ENCODE measurements at regions not wholly inside any gene's neighbourhood (a gene's known extent, or its start where the extent isn't known, plus 50 kb on each side); places are given as distances from the start of the nearest gene placed in this dataset.

- H3K27me3 ChIP-seq (ENCODE audit: control insufficient read depth in 1 of 2, insufficient read depth in 2 of 2, low read length in 1 of 2), result no peaks in the 10 kb centered on the region
- 42 to 75% methylated on average over 2 of the region's 2 CpGs for WGBS, 2 donors
- H3K36me3 ChIP-seq (ENCODE audit: control insufficient read depth in 1 of 2, insufficient read depth in 2 of 2, low read length in 1 of 2), result no peaks in the 10 kb centered on the region
- H3K4me3 ChIP-seq (ENCODE audit: low read length in 2 of 2), result no peak overlapping the region
- ATAC-seq (ENCODE audit: low FRiP score) (no peak), DNase-seq (no peak)
- no peaks in the 10 kb centered on the region for H3K4me1 ChIP-seq (ENCODE audit: control insufficient read depth in 1 of 2, insufficient read depth in 2 of 2, low read length in 2 of 2)
- H3K9me3 ChIP-seq (ENCODE audit: control insufficient read depth, low read length), result no peaks in the 10 kb centered on the region
- H3K27ac ChIP-seq (ENCODE audit: low read depth in 1 of 2, low read length in 2 of 2), result no peak overlapping the region
- intact Hi-C loops (cut with DNase I), result no loop called here
Measured at GRCh38 chr20:4095639-4096038, 53.0 kb upstream of the SMOX start.

- no peaks in the 10 kb centered on the region for H3K36me3 ChIP-seq (ENCODE audit: control insufficient read depth in 1 of 2, insufficient read depth in 2 of 2, low read length in 1 of 2)
- no peaks in the 10 kb centered on the region for H3K4me1 ChIP-seq (ENCODE audit: control insufficient read depth in 1 of 2, insufficient read depth in 2 of 2, low read length in 2 of 2)
- no peaks in the 10 kb centered on the region for H3K27me3 ChIP-seq (ENCODE audit: control insufficient read depth in 1 of 2, insufficient read depth in 2 of 2, low read length in 1 of 2)
- peak; percentile 71 to 89 for DNase-seq
- intact Hi-C loops (cut with DNase I), result loop anchor here in 1 of 2 donors (2.0 kb wide), 1 partner anchor 203 kb away; the partner anchor contains the start of gene PANK2
- H3K4me3 ChIP-seq (ENCODE audit: low read length in 2 of 2), result no peak overlapping the region
- no peaks in the 10 kb centered on the region for H3K9me3 ChIP-seq (ENCODE audit: control insufficient read depth, low read length)
- ATAC-seq (ENCODE audit: low FRiP score), result no peak
- H3K27ac ChIP-seq (ENCODE audit: low read depth in 1 of 2, low read length in 2 of 2), result no peak overlapping the region
- WGBS, 2 donors, result 50 to 52% methylated on average over 24 of the region's 24 CpGs
Measured at GRCh38 chr20:4091490-4092479, 56.8 kb upstream of the SMOX start.

- DNase-seq (no peak), ATAC-seq (ENCODE audit: low FRiP score) (no peak)
- Histone ChIP-seq H3K4me1 (ENCODE audit: control insufficient read depth in 1 of 2, insufficient read depth in 2 of 2, low read length in 2 of 2) (no peaks in the 10 kb centered on the region), H3K9me3 (ENCODE audit: control insufficient read depth, low read length) (no peaks in the 10 kb centered on the region), H3K36me3 (ENCODE audit: control insufficient read depth in 1 of 2, insufficient read depth in 2 of 2, low read length in 1 of 2) (no peaks in the 10 kb centered on the region), H3K27ac (ENCODE audit: low read depth in 1 of 2, low read length in 2 of 2) (peak overlapping the region in 1 of 2 donors; percentile 52), H3K27me3 (ENCODE audit: control insufficient read depth in 1 of 2, insufficient read depth in 2 of 2, low read length in 1 of 2) (no peaks in the 10 kb centered on the region), H3K4me3 (ENCODE audit: low read length in 2 of 2) (no peak overlapping the region)
- 58 to 73% methylated on average over 6 of the region's 6 CpGs for WGBS, 2 donors
- intact Hi-C loops (cut with DNase I), result loop anchor here in 1 of 2 donors (2.0 kb wide), 1 partner anchor 202 kb away; the partner anchor contains the start of gene PANK2
Measured at GRCh38 chr20:4090756-4091489, 57.7 kb upstream of the SMOX start.

GRCh38 chr20:4089756-4090487 is 58.7 kb upstream of the SMOX start:
- Histone ChIP-seq H3K4me1 (ENCODE audit: control insufficient read depth in 1 of 2, insufficient read depth in 2 of 2, low read length in 2 of 2) (no peaks in the 10 kb centered on the region), H3K9me3 (ENCODE audit: control insufficient read depth, low read length) (no peaks in the 10 kb centered on the region), H3K27me3 (ENCODE audit: control insufficient read depth in 1 of 2, insufficient read depth in 2 of 2, low read length in 1 of 2) (no peaks in the 10 kb centered on the region), H3K4me3 (ENCODE audit: low read length in 2 of 2) (no peak overlapping the region), H3K27ac (ENCODE audit: low read depth in 1 of 2, low read length in 2 of 2) (peak overlapping the region; percentile 6 to 52), H3K36me3 (ENCODE audit: control insufficient read depth in 1 of 2, insufficient read depth in 2 of 2, low read length in 1 of 2) (no peaks in the 10 kb centered on the region)
- peak; percentile 43 for ATAC-seq (ENCODE audit: low FRiP score)
- no peak for DNase-seq
- 35 to 36% methylated on average over 11 of the region's 11 CpGs for WGBS, 2 donors
- intact Hi-C loops (cut with DNase I), result loop anchor here (2.0 to 10.0 kb wide), 3 partner anchors 155 to 201 kb away; partner anchors contain the start of gene PANK2 (in 1 of the 2)

- Histone ChIP-seq H3K27me3 (ENCODE audit: control insufficient read depth in 1 of 2, insufficient read depth in 2 of 2, low read length in 1 of 2) (no peaks in the 10 kb centered on the region), H3K4me1 (ENCODE audit: control insufficient read depth in 1 of 2, insufficient read depth in 2 of 2, low read length in 2 of 2) (peaks cover 2 to 3% of the 10 kb centered on the region in 2 donors), H3K27ac (ENCODE audit: low read depth in 1 of 2, low read length in 2 of 2) (peak overlapping the region; percentile 17 to 56), H3K9me3 (ENCODE audit: control insufficient read depth, low read length) (no peaks in the 10 kb centered on the region), H3K36me3 (ENCODE audit: control insufficient read depth in 1 of 2, insufficient read depth in 2 of 2, low read length in 1 of 2) (no peaks in the 10 kb centered on the region), H3K4me3 (ENCODE audit: low read length in 2 of 2) (no peak overlapping the region)
- DNase-seq (no peak), ATAC-seq (ENCODE audit: low FRiP score) (no peak)
- 81 to 84% methylated on average over 4 of the region's 4 CpGs for WGBS, 2 donors
- intact Hi-C loops (cut with DNase I), result loop anchor here (5.0 to 10.0 kb wide), 2 partner anchors 154 to 156 kb away; no protein-coding TSS in a partner anchor
Measured at GRCh38 chr20:4088766-4089165, 59.9 kb upstream of the SMOX start.

GRCh38 chr20:4087923-4088322 is 60.7 kb upstream of the SMOX start:
- Histone ChIP-seq H3K4me1 (ENCODE audit: control insufficient read depth in 1 of 2, insufficient read depth in 2 of 2, low read length in 2 of 2) (peaks cover 5% of the 10 kb centered on the region in 2 donors), H3K27me3 (ENCODE audit: control insufficient read depth in 1 of 2, insufficient read depth in 2 of 2, low read length in 1 of 2) (no peaks in the 10 kb centered on the region), H3K27ac (ENCODE audit: low read depth in 1 of 2, low read length in 2 of 2) (no peak overlapping the region), H3K36me3 (ENCODE audit: control insufficient read depth in 1 of 2, insufficient read depth in 2 of 2, low read length in 1 of 2) (no peaks in the 10 kb centered on the region), H3K4me3 (ENCODE audit: low read length in 2 of 2) (no peak overlapping the region), H3K9me3 (ENCODE audit: control insufficient read depth, low read length) (no peaks in the 10 kb centered on the region)
- WGBS, 2 donors, result 58 to 77% methylated on average over 4 of the region's 4 CpGs
- intact Hi-C loops (cut with DNase I), result loop anchor here (5.0 to 10.0 kb wide), 2 partner anchors 153 to 156 kb away; no protein-coding TSS in a partner anchor
- DNase-seq, result no peak
- ATAC-seq (ENCODE audit: low FRiP score), result no peak

GRCh38 chr20:4086771-4087687 is 61.6 kb upstream of the SMOX start:
- Histone ChIP-seq H3K27me3 (ENCODE audit: control insufficient read depth in 1 of 2, insufficient read depth in 2 of 2, low read length in 1 of 2) (no peaks in the 10 kb centered on the region), H3K36me3 (ENCODE audit: control insufficient read depth in 1 of 2, insufficient read depth in 2 of 2, low read length in 1 of 2) (no peaks in the 10 kb centered on the region), H3K9me3 (ENCODE audit: control insufficient read depth, low read length) (no peaks in the 10 kb centered on the region), H3K27ac (ENCODE audit: low read depth in 1 of 2, low read length in 2 of 2) (no peak overlapping the region), H3K4me3 (ENCODE audit: low read length in 2 of 2) (no peak overlapping the region), H3K4me1 (ENCODE audit: control insufficient read depth in 1 of 2, insufficient read depth in 2 of 2, low read length in 2 of 2) (peaks cover 5% of the 10 kb centered on the region in 2 donors)
- ATAC-seq (ENCODE audit: low FRiP score) (no peak), DNase-seq (no peak)
- 75 to 78% methylated on average over 13 of the region's 13 CpGs for WGBS, 2 donors
- intact Hi-C loops (cut with DNase I), result loop anchor here (5.0 to 10.0 kb wide), 2 partner anchors 152 to 155 kb away; no protein-coding TSS in a partner anchor

Measured in aorta (tissue), 5 donors.